OCI-LY1 (cell line): ENCODE measurements at regions not wholly inside any gene's neighbourhood (a gene's known extent, or its start where the extent isn't known, plus 50 kb on each side); places are given as distances from the start of the nearest gene placed in this dataset.

ENCODE experiments used
- H2AFZ ChIP-seq: fragments of 200-600 bp; sonication (generic), shearing (Covaris generic); 2 replicates; pipeline ENCODE4 v1.6.0; 2014; ENCODE audit warnings: antibody characterized with exemption, mild to moderate bottlenecking, low read length
- H3F3A ChIP-seq: fragments of 200-600 bp; sonication (generic), shearing (Covaris generic); 2 replicates; pipeline ENCODE4 v1.6.0; 2014; ENCODE audit warnings: mild to moderate bottlenecking, antibody characterized with exemption, low read length, moderate library complexity; ENCODE audit not compliant: insufficient read depth
- H3K27ac ChIP-seq: fragments of 200-600 bp; sonication (generic); 2 replicates; pipeline ENCODE4 v1.5.1; 2014; ENCODE audit warnings: low read length, mixed run types, mild to moderate bottlenecking, low read depth; ENCODE audit not compliant: poor library complexity, severe bottlenecking
- H3K27me3 ChIP-seq: fragments of 200-600 bp; sonication (generic); 2 replicates; pipeline ENCODE4 v1.6.0; 2014; ENCODE audit warnings: antibody characterized with exemption, mild to moderate bottlenecking, low read length, moderate library complexity; ENCODE audit not compliant: insufficient read depth
- H3K36me3 ChIP-seq: fragments of 200-600 bp; sonication (generic); 2 replicates; pipeline ENCODE4 v1.6.1; 2014; ENCODE audit warnings: mild to moderate bottlenecking, antibody characterized with exemption, low read length, moderate library complexity, mixed read lengths; ENCODE audit not compliant: insufficient read depth
- H3K4me1 ChIP-seq: fragments of 200-600 bp; sonication (generic); 2 replicates; pipeline ENCODE4 v1.5.1; 2014; ENCODE audit warnings: mild to moderate bottlenecking, low read length, moderate library complexity; ENCODE audit not compliant: insufficient read depth, severe bottlenecking
- H3K4me2 ChIP-seq: fragments of 200-600 bp; sonication (generic), shearing (Covaris generic); 2 replicates; pipeline ENCODE4 v1.6.1; 2014; ENCODE audit warnings: low read length
- H3K4me3 ChIP-seq: fragments of 200-600 bp; sonication (generic); 2 replicates; pipeline ENCODE4 v1.5.1; 2014; ENCODE audit warnings: low read length, low read depth, mild to moderate bottlenecking, mixed read lengths; ENCODE audit not compliant: poor library complexity, severe bottlenecking
- H3K79me2 ChIP-seq: fragments of 200-600 bp; shearing (Covaris generic); 2 replicates; pipeline ENCODE4 v1.6.1; 2016; ENCODE audit warnings: mixed run types, low read length, mixed read lengths; ENCODE audit not compliant: insufficient read depth
- H3K9ac ChIP-seq: fragments of 200-600 bp; sonication (generic), shearing (Covaris generic); 2 replicates; pipeline ENCODE4 v1.6.1; 2014; ENCODE audit warnings: mild to moderate bottlenecking, low read length, mixed read lengths
- H3K9me2 ChIP-seq: fragments of 200-600 bp; sonication (generic), shearing (Covaris generic); 2 replicates; pipeline ENCODE4 v1.6.1; 2014; ENCODE audit warnings: low read depth, mild to moderate bottlenecking, low read length, mixed read lengths
- H3K9me3 ChIP-seq: fragments of 200-600 bp; shearing (Covaris generic); 2 replicates; pipeline ENCODE4 v1.6.1; 2014; ENCODE audit warnings: low read length, mixed read lengths
- H4K20me1 ChIP-seq: fragments of 200-600 bp; sonication (generic), shearing (Covaris generic); 2 replicates; pipeline ENCODE4 v1.6.0; 2016; ENCODE audit warnings: mild to moderate bottlenecking, low read length; ENCODE audit not compliant: insufficient read depth
- EZH2 ChIP-seq: fragments of 200-600 bp; sonication (generic), shearing (Covaris generic); IDR thresholded peaks from 2 replicates; pipeline ENCODE4 v1.8.0; 2017; ENCODE audit warnings: borderline replicate concordance, mixed run types, mild to moderate bottlenecking, antibody characterized with exemption, low read length, moderate library complexity, mixed read lengths
- TF ChIP-seq, protein P1 (sequence below): fragments of 200-600 bp; sonication (generic), shearing (Covaris generic); IDR thresholded peaks from 2 replicates; pipeline ENCODE4 v1.5.1; 2017; ENCODE audit warnings: mild to moderate bottlenecking, antibody characterized with exemption, low read length, moderate library complexity, mixed read lengths

DNA sequence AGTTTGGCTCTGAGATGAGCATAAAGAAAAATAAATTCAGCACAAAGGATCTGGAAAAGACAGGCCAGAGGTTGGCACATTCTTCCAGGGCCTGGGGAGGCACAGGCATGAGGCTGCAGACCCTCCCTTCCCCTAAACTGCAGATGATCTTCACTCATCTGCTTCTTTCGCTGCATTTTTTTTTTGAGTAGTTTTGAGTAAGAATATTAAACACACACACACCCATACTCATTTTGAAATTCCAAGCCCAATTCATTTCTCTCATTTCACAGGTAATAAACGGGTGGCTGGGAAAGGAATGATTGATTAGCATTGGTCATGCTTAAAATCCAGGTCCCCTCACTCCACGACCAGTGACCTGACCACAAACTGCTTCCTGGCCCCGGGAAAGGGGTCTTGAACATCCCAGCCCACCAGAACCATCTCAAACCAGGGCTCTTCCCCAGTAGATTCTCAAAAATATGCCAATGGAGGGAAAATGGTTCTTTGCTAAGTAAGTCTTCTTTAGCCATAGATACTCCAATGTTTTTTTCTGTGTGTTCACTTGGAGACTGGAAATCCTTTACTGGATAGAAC is 219.6 kb downstream of the ANAPC1 start:
- no peak overlapping the region for H3K4me2 ChIP-seq
- H3K27me3 ChIP-seq, result no peaks in the 10 kb centered on the region
- H3K9me3 ChIP-seq, result peaks cover 10% of the 10 kb centered on the region
- no peak overlapping the region; the same call in 1 of the 2 replicates for H3K9ac ChIP-seq
- no peak overlapping the region for H2AFZ ChIP-seq
- H3K36me3 ChIP-seq, result peaks cover 25% of the 10 kb centered on the region
- no peak overlapping the region for H3K27ac ChIP-seq
- H3K4me3 ChIP-seq, result no peak overlapping the region
- no peaks in the 10 kb centered on the region for H3K79me2 ChIP-seq
- H3K9me2 ChIP-seq, result no peaks in the 10 kb centered on the region
- TF ChIP-seq EZH2, result no peak
- TF ChIP-seq, protein P1, sequence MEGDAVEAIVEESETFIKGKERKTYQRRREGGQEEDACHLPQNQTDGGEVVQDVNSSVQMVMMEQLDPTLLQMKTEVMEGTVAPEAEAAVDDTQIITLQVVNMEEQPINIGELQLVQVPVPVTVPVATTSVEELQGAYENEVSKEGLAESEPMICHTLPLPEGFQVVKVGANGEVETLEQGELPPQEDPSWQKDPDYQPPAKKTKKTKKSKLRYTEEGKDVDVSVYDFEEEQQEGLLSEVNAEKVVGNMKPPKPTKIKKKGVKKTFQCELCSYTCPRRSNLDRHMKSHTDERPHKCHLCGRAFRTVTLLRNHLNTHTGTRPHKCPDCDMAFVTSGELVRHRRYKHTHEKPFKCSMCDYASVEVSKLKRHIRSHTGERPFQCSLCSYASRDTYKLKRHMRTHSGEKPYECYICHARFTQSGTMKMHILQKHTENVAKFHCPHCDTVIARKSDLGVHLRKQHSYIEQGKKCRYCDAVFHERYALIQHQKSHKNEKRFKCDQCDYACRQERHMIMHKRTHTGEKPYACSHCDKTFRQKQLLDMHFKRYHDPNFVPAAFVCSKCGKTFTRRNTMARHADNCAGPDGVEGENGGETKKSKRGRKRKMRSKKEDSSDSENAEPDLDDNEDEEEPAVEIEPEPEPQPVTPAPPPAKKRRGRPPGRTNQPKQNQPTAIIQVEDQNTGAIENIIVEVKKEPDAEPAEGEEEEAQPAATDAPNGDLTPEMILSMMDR, result no peak
- peaks cover 62% of the 10 kb centered on the region for H3K4me1 ChIP-seq
- peaks cover 3% of the 10 kb centered on the region; the same call in 1 of the 2 replicates for H3F3A ChIP-seq
- H4K20me1 ChIP-seq, result no peaks in the 10 kb centered on the region

DNA sequence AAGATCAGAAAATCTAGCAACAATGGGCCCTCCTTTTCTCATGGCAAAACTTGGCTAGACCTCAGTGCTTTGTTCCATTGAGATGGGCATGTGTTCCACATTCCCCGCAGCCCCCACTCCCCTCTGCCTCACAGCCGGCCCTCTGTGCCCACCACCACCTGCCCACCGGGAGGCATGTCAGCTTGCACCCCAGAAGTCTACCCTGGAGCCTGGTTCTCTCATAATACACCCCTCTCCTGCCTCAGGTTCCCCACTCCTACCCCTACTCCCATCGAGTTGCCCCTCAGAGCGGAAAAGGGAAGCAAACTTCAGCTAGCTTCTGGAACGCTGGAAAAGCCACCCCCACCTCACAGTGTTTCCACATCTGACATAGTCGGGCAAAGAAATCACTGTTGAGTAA is 219.0 kb downstream of the ANAPC1 start:
- H2AFZ ChIP-seq, result no peak overlapping the region
- H3K4me2 ChIP-seq, result no peak overlapping the region
- H3K9me3 ChIP-seq, result peaks cover 10% of the 10 kb centered on the region
- peaks cover 7% of the 10 kb centered on the region; the same call in 1 of the 2 replicates for H3F3A ChIP-seq
- H3K4me3 ChIP-seq, result no peak overlapping the region
- H3K9ac ChIP-seq, result no peak overlapping the region
- no peaks in the 10 kb centered on the region for H3K79me2 ChIP-seq
- peaks cover 25% of the 10 kb centered on the region for H3K36me3 ChIP-seq
- TF ChIP-seq EZH2, result no peak
- TF ChIP-seq, protein P1, result no peak
- no peaks in the 10 kb centered on the region for H3K9me2 ChIP-seq
- no peak overlapping the region for H3K27ac ChIP-seq
- peaks cover 62% of the 10 kb centered on the region for H3K4me1 ChIP-seq
- no peaks in the 10 kb centered on the region for H4K20me1 ChIP-seq
- no peaks in the 10 kb centered on the region for H3K27me3 ChIP-seq

DNA sequence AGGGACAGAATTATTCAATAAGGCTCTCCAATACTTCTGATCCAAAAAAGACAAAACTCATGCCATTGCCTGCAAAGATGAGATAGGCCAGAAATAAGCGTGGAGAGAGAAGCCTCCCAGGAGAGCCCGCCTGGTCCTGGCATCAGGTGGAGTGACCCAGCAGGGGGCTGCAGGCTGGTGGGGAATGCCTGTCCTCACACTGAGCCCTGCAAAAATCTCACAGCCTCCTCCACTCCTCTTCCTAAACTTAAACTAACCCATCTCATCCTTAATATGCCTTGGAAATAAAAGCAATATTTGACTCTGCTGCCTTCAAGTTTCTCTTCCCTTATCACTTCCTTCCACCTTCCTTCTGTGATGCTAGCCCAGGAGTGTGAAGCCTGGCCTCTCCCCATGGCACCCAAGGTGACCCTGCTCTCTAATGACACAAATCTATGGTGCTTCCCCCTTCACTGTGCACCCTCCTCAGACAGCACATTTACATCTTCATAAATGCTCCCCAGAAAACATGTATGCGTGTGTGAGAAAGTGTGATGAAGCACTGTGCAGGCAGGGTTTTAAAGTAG is 218.4 kb downstream of the ANAPC1 start:
- H3K27ac ChIP-seq, result no peak overlapping the region
- H3F3A ChIP-seq, result peaks cover 7% of the 10 kb centered on the region; the same call in 1 of the 2 replicates
- no peaks in the 10 kb centered on the region for H3K79me2 ChIP-seq
- peaks cover 10% of the 10 kb centered on the region for H3K9me3 ChIP-seq
- H4K20me1 ChIP-seq, result no peaks in the 10 kb centered on the region
- H3K4me2 ChIP-seq, result no peak overlapping the region
- H3K27me3 ChIP-seq, result no peaks in the 10 kb centered on the region
- H3K36me3 ChIP-seq, result peaks cover 25% of the 10 kb centered on the region
- H3K4me3 ChIP-seq, result no peak overlapping the region
- H3K4me1 ChIP-seq, result peaks cover 62% of the 10 kb centered on the region
- no peak overlapping the region for H2AFZ ChIP-seq
- H3K9me2 ChIP-seq, result no peaks in the 10 kb centered on the region
- H3K9ac ChIP-seq, result no peak overlapping the region
- TF ChIP-seq EZH2, result no peak
- TF ChIP-seq, protein P1, result no peak
